Cardiac septum (tissue), 1 donor: ENCODE measurements at regions not wholly inside any gene's neighbourhood (a gene's known extent, or its start where the extent isn't known, plus 50 kb on each side); places are given as distances from the start of the nearest gene placed in this dataset.
"Not testable (repeated sequence)": the region's sequence is repeated elsewhere in the genome, so short reads cannot be mapped to it uniquely, and the experiment has no call there.

ENCODE experiments used
- DNase-seq: peaks from one replicate; pipeline ENCODE4 v3.0.0-alpha.2; 2020; ENCODE audit warnings: low spot score
- intact Hi-C: fragments of 100-400 bp; cut with DNase I; formaldehyde crosslinking; loops from one replicate; pipeline ENCODE4 v1.14.0; 2022
- donor health status: DM: no; HTN: no; CAD: no.

- intact Hi-C loops = no loop called here
- DNase-seq = no peak
Observed at GRCh38 chr2:122323927-122324326, 568.5 kb downstream of the TSN start.

DNA sequence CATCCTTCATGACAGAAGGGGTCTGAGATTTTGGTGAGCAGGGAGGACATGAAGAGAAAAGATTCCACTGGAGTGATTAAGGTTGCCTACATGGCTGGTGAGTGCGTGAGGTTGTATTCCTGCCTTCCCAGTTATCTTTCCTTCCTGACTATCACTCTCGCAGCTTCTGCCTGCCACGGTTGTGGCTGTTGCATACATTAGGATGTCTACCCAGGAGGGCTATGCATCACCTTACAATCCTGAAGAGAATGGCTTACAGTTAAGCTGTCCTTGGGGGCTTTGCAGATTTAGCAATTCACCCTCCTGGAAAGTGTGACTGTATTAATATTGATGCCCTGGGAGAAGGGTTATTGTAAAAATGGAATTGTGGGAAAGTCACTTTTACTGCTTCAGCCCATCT, 571.0 kb downstream of the TSN start:
- intact Hi-C loops = no loop called here

DNA sequence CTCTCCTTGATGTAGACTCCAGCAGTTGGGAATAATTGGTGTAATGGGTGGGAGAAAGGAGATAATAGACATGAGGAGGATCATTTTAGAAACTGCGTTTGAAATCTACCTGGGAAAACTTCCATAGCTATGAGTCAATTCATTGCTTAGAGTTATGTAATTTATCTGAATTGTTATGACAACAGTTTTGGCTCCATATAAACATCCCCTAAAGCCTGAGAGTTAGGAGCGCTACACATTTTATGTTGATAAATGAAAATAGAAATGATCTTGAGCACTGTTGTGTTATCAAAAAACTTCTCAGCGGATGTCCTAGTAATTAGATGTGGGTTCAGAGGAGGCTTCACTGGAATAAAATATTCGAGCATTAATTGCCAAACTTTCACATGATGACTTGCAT, 573.4 kb downstream of the TSN start:
- no peak for DNase-seq
- intact Hi-C loops = no loop called here

More for the DNA sequence above, 571.0 kb downstream of the TSN start:
- DNase-seq = no peak

DNA sequence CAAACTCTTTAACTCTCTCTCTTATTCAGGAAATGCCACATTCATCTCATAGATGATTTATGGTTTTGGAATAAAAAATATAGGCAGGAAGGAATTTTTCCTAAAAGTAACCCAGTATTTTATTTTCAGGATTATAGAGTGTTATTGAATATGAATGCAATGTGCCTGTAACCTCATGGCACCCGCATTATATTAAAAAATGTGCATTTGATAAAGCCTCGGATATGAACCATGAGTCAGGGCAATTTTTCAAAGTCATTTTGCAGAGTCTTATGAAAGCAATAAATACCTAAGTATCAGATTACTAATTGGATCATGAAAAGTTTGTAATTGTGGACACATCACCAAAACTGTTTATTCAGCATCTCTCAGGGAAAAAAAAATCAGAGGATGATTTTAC, 573.8 kb downstream of the TSN start:
- DNase-seq = no peak
- intact Hi-C loops = no loop called here

GRCh38 chr2:122333932-122334331, 578.5 kb downstream of the TSN start:
- no peak for DNase-seq
- intact Hi-C loops = no loop called here

DNA sequence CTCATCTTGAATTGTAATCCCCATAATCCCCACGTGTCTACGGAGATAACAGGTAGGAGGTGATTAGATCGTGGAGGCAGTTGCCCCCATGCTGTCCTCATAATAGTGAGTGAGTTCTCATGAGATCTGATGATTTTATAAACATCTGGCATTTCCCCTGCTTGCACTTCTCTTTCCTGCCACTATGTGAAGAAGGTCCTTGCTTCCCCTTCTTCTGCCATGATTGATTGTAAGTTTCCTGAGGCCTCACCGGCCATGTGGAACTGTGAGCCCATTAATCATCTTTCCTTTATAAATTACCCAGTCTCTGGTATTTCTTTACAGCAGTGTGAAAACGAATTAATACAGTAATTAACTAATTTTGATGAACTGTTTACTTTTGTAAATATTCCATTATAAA, 582.5 kb downstream of the TSN start:
- intact Hi-C loops = no loop called here

DNA sequence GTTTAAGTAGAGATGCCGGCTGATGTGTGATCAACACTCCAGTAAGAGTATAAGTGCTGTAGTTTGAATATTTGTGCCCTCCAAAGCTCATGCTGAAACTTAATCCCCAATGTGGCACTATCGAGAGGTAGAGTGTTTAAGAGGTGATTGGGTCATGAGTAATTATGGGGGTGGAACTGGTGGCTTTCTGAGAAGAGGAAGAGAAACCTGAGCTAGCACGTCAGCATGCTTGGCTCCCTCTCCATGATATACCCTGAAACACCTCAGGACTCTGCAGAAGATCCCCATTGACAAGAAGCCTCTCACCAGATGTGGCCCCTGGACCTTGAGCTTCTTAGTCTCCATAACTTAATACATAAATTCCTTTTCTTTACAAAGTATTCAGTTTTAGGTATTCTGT, 584.8 kb downstream of the TSN start:
- intact Hi-C loops = no loop called here
- DNase-seq = no peak

More for the DNA sequence above, 582.5 kb downstream of the TSN start:
- no peak for DNase-seq

DNA sequence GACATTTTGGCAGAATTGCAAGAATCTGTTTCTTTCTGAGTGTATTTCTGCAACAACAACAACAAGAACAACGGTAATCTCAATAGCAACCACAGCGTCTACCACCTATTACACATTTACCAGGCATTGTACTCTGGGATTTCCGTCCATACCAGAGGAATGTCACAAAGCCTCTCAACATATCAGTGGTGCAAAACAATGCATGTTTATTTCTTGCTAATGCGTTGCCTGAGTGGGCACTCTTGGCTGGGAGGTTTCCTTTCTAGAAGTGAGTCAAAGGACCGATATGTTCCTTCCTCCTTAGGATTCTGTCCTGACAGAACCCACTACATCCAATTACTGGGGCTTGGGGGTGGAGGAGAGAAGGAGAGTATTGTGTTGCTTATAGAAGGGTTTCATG, 585.6 kb downstream of the TSN start:
- no peak for DNase-seq
- intact Hi-C loops = no loop called here

DNA sequence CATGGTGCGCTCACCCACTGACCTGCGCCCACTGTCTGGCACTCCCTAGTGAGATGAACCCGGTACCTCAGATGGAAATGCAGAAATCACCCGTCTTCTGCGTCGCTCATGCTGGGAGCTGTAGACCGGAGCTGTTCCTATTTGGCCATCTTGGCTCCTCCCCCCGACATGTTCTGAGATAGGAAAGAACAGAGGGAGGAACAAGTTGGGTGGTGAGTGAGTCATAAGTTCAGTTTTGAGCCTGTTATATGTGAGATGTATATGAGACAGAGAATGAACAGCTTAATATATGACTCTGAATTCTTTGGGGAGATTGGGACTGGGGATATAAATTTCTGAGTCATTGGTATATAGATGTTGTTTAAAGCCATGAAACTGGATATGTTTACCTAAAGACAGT, 596.7 kb downstream of the TSN start:
- intact Hi-C loops, DNase-seq: not testable (repeated sequence)

DNA sequence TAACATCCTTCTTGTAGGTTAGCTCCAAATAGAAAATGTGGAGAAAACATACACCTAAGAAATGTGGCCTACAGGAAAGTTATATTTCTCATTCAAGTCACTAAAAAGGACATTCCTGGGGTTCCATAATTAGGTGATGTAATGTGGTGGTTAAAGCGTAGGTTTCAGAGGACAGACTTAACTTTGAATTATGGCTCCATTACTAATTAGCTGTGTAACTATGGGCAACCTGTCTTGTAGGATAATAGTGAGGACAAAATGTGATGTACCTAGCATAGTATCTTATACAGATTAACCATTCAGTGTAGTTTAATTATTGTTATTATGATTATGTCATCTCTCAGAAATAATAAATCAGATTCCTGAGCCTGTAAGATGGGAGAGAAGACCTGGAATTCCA, 602.5 kb downstream of the TSN start:
- no peak for DNase-seq
- intact Hi-C loops = no loop called here

DNA sequence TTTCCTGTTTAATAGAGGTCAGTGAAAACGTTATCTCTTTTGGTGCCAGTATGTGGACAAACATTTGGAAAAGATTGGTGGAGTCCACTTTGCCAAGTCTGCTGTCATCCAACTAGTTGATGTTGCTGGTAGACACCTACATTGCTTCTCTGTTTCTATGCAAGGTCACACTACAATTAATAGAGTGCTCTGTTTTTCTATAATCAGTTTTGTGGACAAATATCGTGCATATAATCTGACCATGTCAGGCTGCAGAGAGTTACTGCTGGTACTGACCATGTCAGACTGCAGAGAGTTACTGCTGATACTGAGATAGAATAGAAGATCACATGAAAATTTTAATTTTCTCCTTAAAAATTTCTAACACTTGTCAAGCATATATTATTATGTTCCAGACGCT, 603.3 kb downstream of the TSN start:
- intact Hi-C loops = no loop called here
- no peak for DNase-seq

DNA sequence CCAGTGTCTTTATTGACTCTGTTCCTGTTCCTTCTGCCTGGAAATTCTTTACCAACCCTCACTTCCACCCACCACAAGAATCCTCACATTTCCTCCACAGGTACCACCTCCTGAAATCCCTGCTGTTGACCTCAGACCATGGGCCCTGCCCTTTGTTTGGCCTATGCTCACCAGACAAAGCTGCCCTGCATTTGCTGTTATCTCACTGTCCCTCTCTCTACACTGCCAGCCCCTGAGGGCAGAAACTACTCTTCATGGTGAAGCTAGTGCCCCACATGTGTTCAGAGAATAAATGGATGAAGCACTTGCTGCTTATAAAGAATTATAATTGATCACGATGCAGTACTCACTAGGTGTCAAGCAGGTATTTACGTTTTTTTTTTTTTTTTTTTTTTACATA, 608.4 kb downstream of the TSN start:
- no peak for DNase-seq
- intact Hi-C loops = no loop called here

GRCh38 chr2:122366427-122366826, 611.0 kb downstream of the TSN start:
- intact Hi-C loops = no loop called here
- no peak for DNase-seq

GRCh38 chr2:122366969-122367645, 611.7 kb downstream of the TSN start:
- intact Hi-C loops = no loop called here

GRCh38 chr2:122367646-122368010, 612.2 kb downstream of the TSN start:
- DNase-seq = no peak
- intact Hi-C loops = no loop called here

More at GRCh38 chr2:122366969-122367645, 611.7 kb downstream of the TSN start:
- no peak for DNase-seq

- DNase-seq = no peak
- intact Hi-C loops = no loop called here
Observed at GRCh38 chr2:122368576-122369243, 613.3 kb downstream of the TSN start.

DNA sequence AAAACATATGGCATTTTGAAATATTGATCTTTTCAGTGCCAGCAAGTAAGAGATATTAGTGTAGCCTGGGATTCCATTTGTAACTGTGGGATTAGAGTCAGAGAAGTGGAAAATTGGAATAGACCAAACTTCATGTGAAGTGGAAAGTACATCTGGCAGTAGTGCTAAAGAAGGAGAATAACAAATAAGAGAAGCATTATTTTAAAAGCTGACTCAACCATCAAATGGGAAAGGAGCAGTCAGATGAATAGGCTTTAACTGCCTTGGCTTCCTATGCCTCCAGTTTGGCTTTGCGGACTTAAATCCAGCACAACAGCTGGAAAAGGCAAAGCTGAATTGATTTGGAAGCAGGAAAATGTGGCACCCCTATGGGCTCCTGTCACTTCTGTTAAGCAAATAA, 623.1 kb downstream of the TSN start:
- no peak for DNase-seq
- intact Hi-C loops = no loop called here

DNA sequence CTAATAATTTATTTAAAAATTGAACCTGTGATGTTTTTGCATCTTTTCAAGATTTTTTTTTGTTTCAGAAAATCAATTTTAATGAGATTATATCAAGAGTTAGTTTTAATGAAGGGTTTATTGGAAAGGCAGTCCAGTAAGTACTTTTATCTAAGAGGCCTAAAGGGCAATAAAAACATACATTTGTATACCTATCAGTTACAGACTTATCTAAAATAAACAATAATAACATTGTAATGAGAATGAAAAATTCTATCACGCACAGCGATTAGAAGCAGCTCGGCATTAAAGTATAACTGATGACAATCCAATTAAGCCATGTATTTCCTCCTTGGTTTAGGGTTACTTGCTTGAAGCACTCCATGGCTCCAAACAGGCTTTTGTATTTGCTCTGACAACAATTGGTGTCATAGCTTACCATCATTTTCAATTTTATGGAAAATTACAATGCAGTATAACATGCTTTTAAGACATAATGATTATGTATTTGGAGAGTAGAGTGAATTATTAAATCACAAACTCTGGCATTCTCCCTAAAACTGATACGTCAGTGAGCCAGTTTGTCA, 629.4 kb downstream of the TSN start:
- no peak for DNase-seq
- intact Hi-C loops = no loop called here

GRCh38 chr2:122388208-122388607, 632.8 kb downstream of the TSN start:
- no peak for DNase-seq
- intact Hi-C loops = no loop called here

DNA sequence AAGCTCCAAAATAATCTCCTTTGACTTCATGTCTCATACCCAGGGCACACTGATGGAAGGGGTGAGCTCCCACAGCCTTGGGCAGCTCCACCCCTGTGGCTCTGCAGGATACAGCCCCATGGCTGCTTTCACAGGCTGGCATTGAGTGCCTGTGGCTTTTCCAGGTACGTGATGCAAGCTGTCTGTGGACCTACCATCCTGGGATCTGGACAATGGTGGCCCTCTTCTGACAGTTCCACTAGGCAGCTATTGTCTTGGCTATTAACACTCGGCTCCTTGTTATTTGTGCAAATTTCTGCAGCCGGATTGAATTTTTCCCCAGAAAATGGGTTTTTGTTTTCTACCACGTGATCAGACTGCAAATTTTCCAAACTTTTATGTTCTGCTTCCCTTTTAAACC, 634.2 kb downstream of the TSN start:
- no peak for DNase-seq
- intact Hi-C loops = no loop called here

- no peak for DNase-seq
- intact Hi-C loops = no loop called here
Observed at GRCh38 chr2:122390406-122390805, 635.0 kb downstream of the TSN start.
